Liver (tissue), 8 donors: ENCODE measurements at regions not wholly inside any gene's neighbourhood (a gene's known extent, or its start where the extent isn't known, plus 50 kb on each side); places are given as distances from the start of the nearest gene placed in this dataset.
"Not testable (repeated sequence)": the region's sequence is repeated elsewhere in the genome, so short reads cannot be mapped to it uniquely, and the experiment has no call there.

Experiments used
- DNase-seq: peaks from one replicate; pipeline ENCODE4 v3.0.0-alpha.2; 2017; ENCODE audit warnings: low spot score
- H3K27ac ChIP-seq, 2 donors: one replicate each; pipeline ENCODE4 v1.7.0; 2013; ENCODE audit warnings: inconsistent platforms in 2 of 2, low read length in 2 of 2, control low read depth in 1 of 2, low read depth in 1 of 2, mild to moderate bottlenecking in 1 of 2
- H3K27me3 ChIP-seq, 4 donors: one replicate each; pipeline versions ENCODE4 v1.6.1 to v1.7.0; 2013; ENCODE audit warnings: low read length in 3 of 4, inconsistent platforms in 1 of 4, mild to moderate bottlenecking in 1 of 4, moderate library complexity in 1 of 4; ENCODE audit not compliant: control insufficient read depth in 4 of 4, insufficient read depth in 4 of 4
- H3K36me3 ChIP-seq, 4 donors: one replicate each; pipeline versions ENCODE4 v1.6.1 to v1.7.0; 2013; ENCODE audit warnings: low read length in 3 of 4, mild to moderate bottlenecking in 3 of 4, low read depth in 1 of 4, moderate library complexity in 1 of 4; ENCODE audit not compliant: control insufficient read depth in 4 of 4, insufficient read depth in 3 of 4
- H3K4me1 ChIP-seq, 4 donors: one replicate each; pipeline versions ENCODE4 v1.6.1 to v1.7.0; 2013; ENCODE audit warnings: low read length in 3 of 4, mild to moderate bottlenecking in 3 of 4, moderate library complexity in 1 of 4; ENCODE audit not compliant: control insufficient read depth in 4 of 4, insufficient read depth in 4 of 4
- H3K4me3 ChIP-seq, 3 donors: one replicate each; pipeline versions ENCODE4 v1.6.1 to v1.7.0; 2013; ENCODE audit warnings: low read length in 3 of 3, control low read depth in 1 of 3, low read depth in 1 of 3, mild to moderate bottlenecking in 1 of 3
- H3K9ac ChIP-seq, 2 donors: one replicate each; pipeline ENCODE4 v1.7.0; 2013; ENCODE audit warnings: low read length in 2 of 2, mild to moderate bottlenecking in 2 of 2, moderate library complexity in 2 of 2, control low read depth in 1 of 2, low read depth in 1 of 2
- H3K9me3 ChIP-seq, 4 donors: one replicate each; pipeline versions ENCODE4 v1.6.1 to v1.7.0; 2013; ENCODE audit warnings: low read length in 3 of 4; ENCODE audit not compliant: control insufficient read depth in 4 of 4
- FOXA1 ChIP-seq: IDR thresholded peaks from 2 replicates; pipeline ENCODE4 v1.6.1; 2016; ENCODE audit warnings: antibody characterized with exemption
- FOXA2 ChIP-seq: IDR thresholded peaks from 2 replicates; pipeline ENCODE4 v1.6.1; 2016; ENCODE audit warnings: antibody characterized with exemption
- GABPA ChIP-seq, 2 donors: IDR thresholded peaks in 1 of 2; conservative IDR thresholded peaks in 1 of 2; 2 replicates each; pipeline ENCODE4 v1.6.1; 2016; ENCODE audit warnings: antibody characterized with exemption in 2 of 2, mild to moderate bottlenecking in 1 of 2, moderate library complexity in 1 of 2
- HNF4A ChIP-seq, 2 donors: conservative IDR thresholded peaks; 2 replicates each; pipeline ENCODE4 v1.6.1; 2016; ENCODE audit warnings: antibody characterized with exemption in 2 of 2, mild to moderate bottlenecking in 2 of 2
- HNF4G ChIP-seq: IDR thresholded peaks from 2 replicates; pipeline ENCODE4 v1.6.1; 2016; ENCODE audit warnings: antibody characterized with exemption
- NR2F2 ChIP-seq: IDR thresholded peaks from 2 replicates; pipeline ENCODE4 v1.6.1; 2016; ENCODE audit warnings: antibody characterized with exemption
- RAD21 ChIP-seq, 2 donors: IDR thresholded peaks; 2 replicates each; pipeline ENCODE4 v1.6.1; 2016; ENCODE audit warnings: antibody characterized with exemption in 2 of 2, mild to moderate bottlenecking in 2 of 2
- RXRA ChIP-seq, 2 donors: IDR thresholded peaks; 2 replicates each; pipeline ENCODE4 v1.6.1; 2017 to 2018; ENCODE audit warnings: antibody characterized with exemption in 2 of 2, mild to moderate bottlenecking in 1 of 2
- SP1 ChIP-seq: IDR thresholded peaks from 2 replicates; pipeline ENCODE4 v1.6.1; 2018; ENCODE audit warnings: antibody characterized with exemption, mild to moderate bottlenecking
- TAF1 ChIP-seq: conservative IDR thresholded peaks from 2 replicates; pipeline ENCODE4 v1.6.1; 2016; ENCODE audit warnings: antibody characterized with exemption, mild to moderate bottlenecking
- YY1 ChIP-seq: IDR thresholded peaks from 2 replicates; pipeline ENCODE4 v1.6.1; 2016; ENCODE audit warnings: antibody characterized with exemption, mild to moderate bottlenecking
- WGBS: extraction: QIAGEN DNeasy Blood & Tissue Kit; methylation state at CpG from one replicate; pipeline ENCODE4 v1.1.7; 2013; 5-methylcytosine and 5-hydroxymethylcytosine counted together
- TF ChIP-seq, protein P1 (sequence below): fragments of 150-350 bp; IDR thresholded peaks from 2 replicates; pipeline ENCODE4 v1.5.1; 2017; ENCODE audit warnings: improper control_type of control experiment, low read depth, low read length; ENCODE audit not compliant: missing input control
- TF ChIP-seq, protein P2 (sequence below): IDR thresholded peaks from 2 replicates; pipeline ENCODE4 v1.6.1; 2016; ENCODE audit warnings: antibody characterized with exemption
- TF ChIP-seq, protein P3 (sequence below): IDR thresholded peaks from 2 replicates; pipeline ENCODE4 v1.6.1; 2016; ENCODE audit warnings: antibody characterized with exemption, mild to moderate bottlenecking
- donor health status: healthy.
- donor health status: healthy.
- donor health status: healthy.
- donor health status: healthy.
- donor health status: healthy.

DNA sequence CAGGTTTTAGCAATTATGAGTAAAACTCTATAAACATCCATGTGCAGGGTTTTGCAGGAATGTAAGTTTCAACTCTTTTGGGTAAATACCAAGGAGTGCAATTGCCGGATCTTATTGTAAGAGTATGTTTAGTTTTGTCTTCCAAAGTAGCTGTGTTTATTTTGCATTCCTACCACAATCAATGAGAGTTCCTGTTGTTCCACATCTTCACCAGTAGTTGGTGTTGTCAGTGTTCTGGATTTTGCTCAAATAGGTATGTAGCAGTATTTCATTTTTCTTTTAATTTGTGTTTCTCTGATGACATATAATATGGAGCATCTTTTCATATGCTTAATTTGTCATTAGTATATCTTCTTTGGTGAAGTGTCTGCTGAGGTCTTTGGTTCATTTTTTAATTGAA is 185.1 kb upstream of the GALNT15 start:
- TF ChIP-seq, protein P1, sequence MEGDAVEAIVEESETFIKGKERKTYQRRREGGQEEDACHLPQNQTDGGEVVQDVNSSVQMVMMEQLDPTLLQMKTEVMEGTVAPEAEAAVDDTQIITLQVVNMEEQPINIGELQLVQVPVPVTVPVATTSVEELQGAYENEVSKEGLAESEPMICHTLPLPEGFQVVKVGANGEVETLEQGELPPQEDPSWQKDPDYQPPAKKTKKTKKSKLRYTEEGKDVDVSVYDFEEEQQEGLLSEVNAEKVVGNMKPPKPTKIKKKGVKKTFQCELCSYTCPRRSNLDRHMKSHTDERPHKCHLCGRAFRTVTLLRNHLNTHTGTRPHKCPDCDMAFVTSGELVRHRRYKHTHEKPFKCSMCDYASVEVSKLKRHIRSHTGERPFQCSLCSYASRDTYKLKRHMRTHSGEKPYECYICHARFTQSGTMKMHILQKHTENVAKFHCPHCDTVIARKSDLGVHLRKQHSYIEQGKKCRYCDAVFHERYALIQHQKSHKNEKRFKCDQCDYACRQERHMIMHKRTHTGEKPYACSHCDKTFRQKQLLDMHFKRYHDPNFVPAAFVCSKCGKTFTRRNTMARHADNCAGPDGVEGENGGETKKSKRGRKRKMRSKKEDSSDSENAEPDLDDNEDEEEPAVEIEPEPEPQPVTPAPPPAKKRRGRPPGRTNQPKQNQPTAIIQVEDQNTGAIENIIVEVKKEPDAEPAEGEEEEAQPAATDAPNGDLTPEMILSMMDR, result peak; percentile 17
- TF ChIP-seq FOXA2, result no peak
- peak in 1 of 2 donors; percentile 32 for TF ChIP-seq RAD21 (IDR thresholded peaks at IDR 0.05)
- H3K27ac ChIP-seq, result no peak overlapping the region

DNA sequence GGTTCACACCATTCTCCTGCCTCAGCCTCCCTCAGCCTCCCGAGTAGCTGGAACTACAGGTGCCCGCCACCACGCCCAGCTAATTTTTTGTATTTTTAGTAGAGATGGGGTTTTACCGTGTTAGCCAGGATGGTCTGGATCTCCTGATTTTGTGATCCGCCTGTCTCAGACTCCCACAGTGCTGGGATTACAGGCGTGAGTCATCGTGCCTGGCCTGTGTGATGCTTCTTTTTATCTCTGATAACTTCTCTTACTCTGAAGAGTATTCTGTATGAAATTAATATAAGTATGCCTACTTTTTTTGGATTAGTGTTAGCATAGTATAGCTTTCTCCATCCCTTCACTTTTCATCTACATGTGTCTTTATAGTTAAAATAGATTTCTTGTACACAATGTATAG is 180.8 kb upstream of the GALNT15 start:
- not testable (repeated sequence) for H3K27me3 ChIP-seq, H3K4me1 ChIP-seq, H3K9me3 ChIP-seq, DNase-seq, H3K4me3 ChIP-seq, H3K36me3 ChIP-seq, H3K9ac ChIP-seq, H3K27ac ChIP-seq
- 83% methylated on average over 7 of the region's 7 CpGs for WGBS

More for the DNA sequence above, 185.1 kb upstream of the GALNT15 start:
- H3K36me3 ChIP-seq, result no peaks in the 10 kb centered on the region
- H3K4me3 ChIP-seq, result no peak overlapping the region
- H3K27me3 ChIP-seq, result no peaks in the 10 kb centered on the region
- H3K9ac ChIP-seq, result no peak overlapping the region
- 80% methylated on average over 1 of the region's 1 CpG for WGBS
- no peaks in the 10 kb centered on the region for H3K4me1 ChIP-seq
- H3K9me3 ChIP-seq, result no peaks in the 10 kb centered on the region
- no peak for DNase-seq

DNA sequence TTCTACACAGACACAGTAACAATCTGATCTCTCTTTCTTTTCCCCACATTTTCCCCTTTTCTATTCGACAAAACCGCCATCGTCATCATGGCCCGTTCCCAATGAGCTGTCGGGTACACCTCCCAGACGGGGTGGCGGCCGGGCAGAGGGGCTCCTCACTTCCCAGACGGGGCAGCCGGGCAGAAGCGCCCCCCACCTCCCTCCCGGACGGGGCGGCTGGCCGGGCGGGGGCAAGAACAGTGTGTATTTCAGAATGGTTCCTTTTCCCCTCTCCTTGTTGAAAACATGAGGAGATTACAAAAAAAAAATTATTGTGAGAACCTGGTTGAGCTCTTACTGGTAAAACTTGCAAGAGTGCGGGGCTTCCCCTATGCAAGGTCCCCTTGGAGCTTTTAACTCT is 178.0 kb upstream of the GALNT15 start:
- H3K4me3 ChIP-seq, H3K9ac ChIP-seq, DNase-seq, H3K36me3 ChIP-seq, H3K9me3 ChIP-seq, H3K4me1 ChIP-seq, H3K27ac ChIP-seq, H3K27me3 ChIP-seq: not testable (repeated sequence)
- WGBS, result 97% methylated on average over 17 of the region's 17 CpGs

DNA sequence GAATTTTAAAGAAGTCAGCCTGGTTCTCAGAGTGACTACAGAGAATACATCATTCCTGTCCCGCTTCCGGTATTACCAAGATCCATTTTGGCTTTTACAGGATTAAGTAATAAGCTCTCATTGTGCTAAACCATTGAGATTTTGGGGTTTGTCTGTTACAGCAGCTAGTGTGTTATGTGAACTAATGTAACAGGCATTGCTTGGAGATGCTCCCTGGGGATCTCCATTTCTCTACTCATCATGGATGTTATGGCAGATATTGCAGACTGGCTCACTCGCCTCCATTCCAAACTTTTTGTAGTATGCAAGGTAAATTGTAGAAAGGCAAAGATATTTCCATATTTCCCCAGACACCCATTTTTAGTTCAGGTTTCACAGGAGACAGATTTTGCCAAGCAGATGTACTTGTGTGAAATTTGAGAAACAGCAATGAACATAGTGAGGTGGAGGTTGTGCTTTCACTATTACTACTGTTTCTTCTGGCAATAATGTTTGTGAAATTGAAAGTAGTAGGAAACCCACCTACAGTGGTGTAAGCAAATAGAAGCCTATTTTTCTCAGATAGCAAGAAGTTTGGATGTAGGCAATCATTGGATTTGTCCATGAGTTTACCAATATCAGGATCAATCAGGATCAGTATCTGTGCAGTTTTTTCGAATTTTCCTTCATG is 177.1 kb upstream of the GALNT15 start:
- H3K27me3 ChIP-seq, result no peaks in the 10 kb centered on the region
- no peak for DNase-seq
- no peak overlapping the region for H3K4me3 ChIP-seq
- no peak overlapping the region for H3K9ac ChIP-seq
- H3K36me3 ChIP-seq, result no peaks in the 10 kb centered on the region
- 71% methylated on average over 4 of the region's 4 CpGs for WGBS
- H3K27ac ChIP-seq, result no peak overlapping the region
- TF ChIP-seq RAD21 (IDR thresholded peaks at IDR 0.05) (no peak), FOXA1 (no peak), FOXA2 (no peak), RXRA (IDR thresholded peaks at IDR 0.05) (no peak), NR2F2 (no peak), HNF4G (no peak), SP1 (no peak), YY1 (no peak), TAF1 (no peak), HNF4A (conservative IDR thresholded peaks at IDR 0.05) (no peak), GABPA (IDR thresholded peaks at IDR 0.05 in 1 of 2, conservative IDR thresholded peaks at IDR 0.05 in 1 of 2) (no peak)
- TF ChIP-seq, protein P2, sequence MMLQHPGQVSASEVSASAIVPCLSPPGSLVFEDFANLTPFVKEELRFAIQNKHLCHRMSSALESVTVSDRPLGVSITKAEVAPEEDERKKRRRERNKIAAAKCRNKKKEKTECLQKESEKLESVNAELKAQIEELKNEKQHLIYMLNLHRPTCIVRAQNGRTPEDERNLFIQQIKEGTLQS, result no peak
- TF ChIP-seq, protein P1, result no peak
- TF ChIP-seq, protein P3, sequence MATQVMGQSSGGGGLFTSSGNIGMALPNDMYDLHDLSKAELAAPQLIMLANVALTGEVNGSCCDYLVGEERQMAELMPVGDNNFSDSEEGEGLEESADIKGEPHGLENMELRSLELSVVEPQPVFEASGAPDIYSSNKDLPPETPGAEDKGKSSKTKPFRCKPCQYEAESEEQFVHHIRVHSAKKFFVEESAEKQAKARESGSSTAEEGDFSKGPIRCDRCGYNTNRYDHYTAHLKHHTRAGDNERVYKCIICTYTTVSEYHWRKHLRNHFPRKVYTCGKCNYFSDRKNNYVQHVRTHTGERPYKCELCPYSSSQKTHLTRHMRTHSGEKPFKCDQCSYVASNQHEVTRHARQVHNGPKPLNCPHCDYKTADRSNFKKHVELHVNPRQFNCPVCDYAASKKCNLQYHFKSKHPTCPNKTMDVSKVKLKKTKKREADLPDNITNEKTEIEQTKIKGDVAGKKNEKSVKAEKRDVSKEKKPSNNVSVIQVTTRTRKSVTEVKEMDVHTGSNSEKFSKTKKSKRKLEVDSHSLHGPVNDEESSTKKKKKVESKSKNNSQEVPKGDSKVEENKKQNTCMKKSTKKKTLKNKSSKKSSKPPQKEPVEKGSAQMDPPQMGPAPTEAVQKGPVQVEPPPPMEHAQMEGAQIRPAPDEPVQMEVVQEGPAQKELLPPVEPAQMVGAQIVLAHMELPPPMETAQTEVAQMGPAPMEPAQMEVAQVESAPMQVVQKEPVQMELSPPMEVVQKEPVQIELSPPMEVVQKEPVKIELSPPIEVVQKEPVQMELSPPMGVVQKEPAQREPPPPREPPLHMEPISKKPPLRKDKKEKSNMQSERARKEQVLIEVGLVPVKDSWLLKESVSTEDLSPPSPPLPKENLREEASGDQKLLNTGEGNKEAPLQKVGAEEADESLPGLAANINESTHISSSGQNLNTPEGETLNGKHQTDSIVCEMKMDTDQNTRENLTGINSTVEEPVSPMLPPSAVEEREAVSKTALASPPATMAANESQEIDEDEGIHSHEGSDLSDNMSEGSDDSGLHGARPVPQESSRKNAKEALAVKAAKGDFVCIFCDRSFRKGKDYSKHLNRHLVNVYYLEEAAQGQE, result no peak
- H3K9me3 ChIP-seq, result no peaks in the 10 kb centered on the region
- no peaks in the 10 kb centered on the region for H3K4me1 ChIP-seq
